PC-3 (cell line): ENCODE measurements at regions not wholly inside any gene's neighbourhood (a gene's known extent, or its start where the extent isn't known, plus 50 kb on each side); places are given as distances from the start of the nearest gene placed in this dataset.

Experiments used
- ATAC-seq: fragments of 200-7000 bp; cut with Tn5 transposase; 2 replicates; pipeline ENCODE4 v1.9.1; 2020; ENCODE audit warnings: mild to moderate bottlenecking, moderate library complexity
- BruUV-seq: library from RNA; stranded (reverse); fragments of 400-500 nt; replicated peaks from 2 replicates; lab custom pipeline; 2021; lab: Mats Ljungman, UMichigan
- CTCF ChIA-PET: fragments of 300-600 bp; sonication (Branson Sonifier 250); formaldehyde crosslinking; loops from one replicate; lab custom pipeline; 2022; ENCODE audit warnings: antibody characterized with exemption; lab: Charles Lee
- POLR2A ChIA-PET: fragments of 300-600 bp; sonication (Branson Sonifier 250); formaldehyde crosslinking; loops from one replicate; lab custom pipeline; 2022; ENCODE audit warnings: antibody characterized with exemption; ENCODE audit not compliant: unreplicated experiment; lab: Charles Lee
- DNase-seq: peaks from one replicate; pipeline ENCODE4 v3.0.0-alpha.2; 2015
- H2AFZ ChIP-seq: fragments of 300-600 bp; sonication (generic); 2 replicates; pipeline ENCODE4 v1.6.0; 2016; ENCODE audit warnings: antibody characterized with exemption, low read length
- H3F3A ChIP-seq: fragments of 300-600 bp; sonication (generic); one replicate; pipeline ENCODE4 v1.6.0; 2017; ENCODE audit warnings: antibody characterized with exemption, low read length, control low read depth, mild to moderate bottlenecking; ENCODE audit not compliant: unreplicated experiment
- H3K27ac ChIP-seq: fragments of 300-600 bp; sonication (generic); 2 replicates; pipeline ENCODE4 v1.5.1; 2016; ENCODE audit warnings: mild to moderate bottlenecking, low read length
- H3K27me3 ChIP-seq: fragments of 300-600 bp; sonication (generic); 2 replicates; pipeline ENCODE4 v1.6.1; 2016; ENCODE audit warnings: low read length, mixed read lengths
- H3K36me3 ChIP-seq: fragments of 300-600 bp; sonication (generic); 2 replicates; pipeline ENCODE4 v1.6.1; 2016; ENCODE audit warnings: low read depth, mixed run types, low read length, mixed read lengths
- H3K4me1 ChIP-seq: fragments of 300-600 bp; sonication (generic); 2 replicates; pipeline ENCODE4 v1.5.1; 2016; ENCODE audit warnings: low read length; ENCODE audit not compliant: insufficient read depth
- H3K4me2 ChIP-seq: fragments of 300-600 bp; sonication (generic); 2 replicates; pipeline ENCODE4 v1.6.0; 2016; ENCODE audit warnings: low read length
- H3K4me3 ChIP-seq: fragments of 300-600 bp; sonication (generic); 2 replicates; pipeline ENCODE4 v1.5.1; 2016; ENCODE audit warnings: mild to moderate bottlenecking, low read length, mixed read lengths
- H3K79me2 ChIP-seq: fragments of 300-600 bp; sonication (generic); 2 replicates; pipeline ENCODE4 v1.6.1; 2017; ENCODE audit warnings: low read length, mixed read lengths
- H3K9ac ChIP-seq: fragments of 300-600 bp; sonication (generic); 2 replicates; pipeline ENCODE4 v1.6.0; 2016; ENCODE audit warnings: mild to moderate bottlenecking, low read length
- H3K9me2 ChIP-seq: fragments of 300-600 bp; sonication (generic); replicated peaks from 2 replicates; pipeline ENCODE4 v1.6.1; 2016; ENCODE audit warnings: mixed run types, low read length, mixed read lengths
- H3K9me3 ChIP-seq: fragments of 300-600 bp; sonication (generic); 2 replicates; pipeline ENCODE4 v1.6.1; 2016; ENCODE audit warnings: low read length, mixed read lengths
- H4K20me1 ChIP-seq: fragments of 300-600 bp; sonication (generic); 2 replicates; pipeline ENCODE4 v1.6.1; 2016; ENCODE audit warnings: low read length, mixed read lengths
- EZH2 ChIP-seq: fragments of 300-600 bp; sonication (generic); IDR thresholded peaks from one replicate; pipeline ENCODE4 v1.6.1; 2017; ENCODE audit warnings: antibody characterized with exemption, mild to moderate bottlenecking, low read length; ENCODE audit not compliant: unreplicated experiment
- EZH2phosphoT487 ChIP-seq: fragments of 300-600 bp; sonication (generic); IDR thresholded peaks from 2 replicates; pipeline ENCODE4 v1.6.1; 2018; ENCODE audit warnings: mild to moderate bottlenecking, antibody characterized with exemption, low read length, borderline replicate concordance
- intact Hi-C: fragments of 100-400 bp; cut with micrococcal nuclease; formaldehyde crosslinking; loops from 2 replicates; pipeline ENCODE4 v1.9.0; 2023
- TF ChIP-seq, protein P1 (sequence below): fragments of 300-600 bp; sonication (generic); conservative IDR thresholded peaks from 2 replicates; pipeline ENCODE4 v1.5.1; 2017; ENCODE audit warnings: antibody characterized with exemption, low read depth, mild to moderate bottlenecking, low read length

- Histone ChIP-seq H3K79me2 (no peaks in the 10 kb centered on the region), H3K9me3 (no peaks in the 10 kb centered on the region), H3K36me3 (no peaks in the 10 kb centered on the region), H3K4me1 (peaks cover 33% of the 10 kb centered on the region), H2AFZ (no peak overlapping the region), H3K9me2 (no peaks in the 10 kb centered on the region), H3K4me2 (no peak overlapping the region), H3K27me3 (no peaks in the 10 kb centered on the region; the same call in 1 of the 2 replicates), H4K20me1 (no peaks in the 10 kb centered on the region), H3K4me3 (no peak overlapping the region), H3F3A (no peaks in the 10 kb centered on the region), H3K27ac (no peak overlapping the region), H3K9ac (no peak overlapping the region)
- POLR2A ChIA-PET: no interaction called here
- CTCF ChIA-PET: no interaction called here
- ATAC-seq: no peak
- DNase-seq: no peak
- intact Hi-C loops: no loop called here
- BruUV-seq: no TSS peak
- TF ChIP-seq EZH2 (no peak), EZH2phosphoT487 (no peak)
- TF ChIP-seq, protein P1, sequence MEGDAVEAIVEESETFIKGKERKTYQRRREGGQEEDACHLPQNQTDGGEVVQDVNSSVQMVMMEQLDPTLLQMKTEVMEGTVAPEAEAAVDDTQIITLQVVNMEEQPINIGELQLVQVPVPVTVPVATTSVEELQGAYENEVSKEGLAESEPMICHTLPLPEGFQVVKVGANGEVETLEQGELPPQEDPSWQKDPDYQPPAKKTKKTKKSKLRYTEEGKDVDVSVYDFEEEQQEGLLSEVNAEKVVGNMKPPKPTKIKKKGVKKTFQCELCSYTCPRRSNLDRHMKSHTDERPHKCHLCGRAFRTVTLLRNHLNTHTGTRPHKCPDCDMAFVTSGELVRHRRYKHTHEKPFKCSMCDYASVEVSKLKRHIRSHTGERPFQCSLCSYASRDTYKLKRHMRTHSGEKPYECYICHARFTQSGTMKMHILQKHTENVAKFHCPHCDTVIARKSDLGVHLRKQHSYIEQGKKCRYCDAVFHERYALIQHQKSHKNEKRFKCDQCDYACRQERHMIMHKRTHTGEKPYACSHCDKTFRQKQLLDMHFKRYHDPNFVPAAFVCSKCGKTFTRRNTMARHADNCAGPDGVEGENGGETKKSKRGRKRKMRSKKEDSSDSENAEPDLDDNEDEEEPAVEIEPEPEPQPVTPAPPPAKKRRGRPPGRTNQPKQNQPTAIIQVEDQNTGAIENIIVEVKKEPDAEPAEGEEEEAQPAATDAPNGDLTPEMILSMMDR: no peak
Observed at GRCh38 chr12:31210541-31210940, 115.4 kb downstream of the SINHCAF start.

GRCh38 chr12:31214626-31215517 is 111.1 kb downstream of the SINHCAF start:
- ATAC-seq: no peak
- no peak overlapping the region for H2AFZ ChIP-seq
- no peak for TF ChIP-seq EZH2
- TF ChIP-seq, protein P1: no peak
- no peak for TF ChIP-seq EZH2phosphoT487
- no peaks in the 10 kb centered on the region for H3K9me2 ChIP-seq
- H3K79me2 ChIP-seq: no peaks in the 10 kb centered on the region
- no TSS peak for BruUV-seq
- H3K27ac ChIP-seq: no peak overlapping the region
- no peak overlapping the region for H3K9ac ChIP-seq
- CTCF ChIA-PET: no interaction called here
- no peaks in the 10 kb centered on the region for H4K20me1 ChIP-seq
- no peak overlapping the region for H3K4me2 ChIP-seq
- intact Hi-C loops: no loop called here
- POLR2A ChIA-PET: no interaction called here
- no peaks in the 10 kb centered on the region for H3F3A ChIP-seq
- no peaks in the 10 kb centered on the region for H3K9me3 ChIP-seq
- H3K4me3 ChIP-seq: no peak overlapping the region
- no peaks in the 10 kb centered on the region for H3K36me3 ChIP-seq
- peaks cover 28% of the 10 kb centered on the region for H3K27me3 ChIP-seq
- no peak for DNase-seq
- no peaks in the 10 kb centered on the region for H3K4me1 ChIP-seq
